ENCODE measurements at regions not wholly inside any gene's neighbourhood (a gene's known extent, or its start where the extent isn't known, plus 50 kb on each side); places are given as distances from the start of the nearest gene placed in this dataset.

- no peak for DNase-seq
Measured at GRCh38 chr19:29292562-29292961, 79.6 kb upstream of the UQCRFS1 start.

- no peak for DNase-seq
Measured at GRCh38 chr19:29293292-29293691, 80.3 kb upstream of the UQCRFS1 start.

DNA sequence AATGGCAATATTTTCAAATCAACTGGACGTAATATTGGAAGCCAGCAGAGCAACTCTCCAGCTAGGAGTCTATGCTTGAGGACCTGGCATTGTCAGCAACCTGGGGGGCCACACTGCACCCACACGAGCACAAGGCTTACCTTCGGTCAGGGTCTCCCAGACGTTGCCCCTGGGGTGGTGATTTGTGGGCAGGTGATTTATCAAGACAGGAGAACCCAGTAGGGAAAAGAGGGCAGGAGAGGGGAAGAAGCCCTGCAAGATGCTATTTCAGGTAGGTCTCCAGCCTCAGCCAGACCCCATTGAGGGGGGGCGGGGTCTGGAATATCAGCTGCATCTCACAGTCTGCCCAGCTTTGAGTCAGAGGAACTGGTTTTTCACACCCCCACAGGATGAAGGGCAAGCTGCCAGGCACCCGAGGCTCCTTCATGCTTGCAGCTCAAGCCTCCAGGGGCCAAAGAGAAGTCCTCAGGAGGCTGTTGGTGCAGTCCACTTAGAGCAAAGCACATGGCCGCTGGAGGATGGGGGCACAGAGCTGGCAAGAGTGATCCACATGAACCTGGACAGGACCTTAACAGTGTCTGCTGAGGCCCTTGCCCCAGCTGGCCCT, 80.9 kb upstream of the UQCRFS1 start:
- no peak for DNase-seq

DNA sequence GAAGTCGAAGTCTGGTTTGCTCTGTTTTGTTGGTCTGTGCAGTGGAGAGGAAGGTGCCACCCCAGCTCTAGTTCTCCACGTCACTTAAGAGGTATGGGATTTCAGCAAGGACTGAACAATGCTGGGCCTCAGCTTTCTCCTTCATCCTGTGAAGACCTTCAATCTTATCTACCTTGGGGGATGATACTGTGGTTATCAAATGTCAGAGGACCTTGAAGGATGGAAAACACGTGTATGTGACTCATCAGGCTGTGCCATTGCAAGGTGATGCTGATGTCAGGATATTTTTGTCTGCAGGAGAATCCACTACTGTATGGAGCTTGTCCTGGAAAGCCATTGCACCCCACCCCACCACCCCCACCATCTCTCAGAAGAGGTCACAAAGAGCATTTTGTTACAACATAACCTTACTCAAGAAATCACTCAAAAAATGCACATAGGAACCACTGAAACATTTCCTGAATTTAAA, 81.4 kb upstream of the UQCRFS1 start:
- no peak for DNase-seq

DNA sequence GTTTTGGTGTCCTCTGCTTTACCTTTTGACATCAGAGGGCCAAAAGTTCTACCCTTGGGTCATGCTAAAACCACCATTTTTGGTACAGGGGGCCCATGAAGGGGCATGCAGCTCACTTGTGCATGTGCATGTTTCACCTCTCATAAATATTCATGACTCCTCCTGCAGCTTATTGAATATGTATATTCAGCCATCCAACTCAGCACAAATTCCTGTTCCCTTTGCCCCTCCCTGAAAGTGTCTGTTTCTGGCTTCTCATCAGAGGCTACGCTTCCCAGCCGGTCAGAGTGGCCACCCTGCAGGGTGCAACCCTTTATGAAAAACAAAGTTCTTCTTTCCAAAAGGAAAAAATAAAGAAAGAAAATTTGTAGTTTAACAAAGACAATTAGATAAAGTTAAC, 82.3 kb upstream of the UQCRFS1 start:
- DNase-seq = no peak

DNA sequence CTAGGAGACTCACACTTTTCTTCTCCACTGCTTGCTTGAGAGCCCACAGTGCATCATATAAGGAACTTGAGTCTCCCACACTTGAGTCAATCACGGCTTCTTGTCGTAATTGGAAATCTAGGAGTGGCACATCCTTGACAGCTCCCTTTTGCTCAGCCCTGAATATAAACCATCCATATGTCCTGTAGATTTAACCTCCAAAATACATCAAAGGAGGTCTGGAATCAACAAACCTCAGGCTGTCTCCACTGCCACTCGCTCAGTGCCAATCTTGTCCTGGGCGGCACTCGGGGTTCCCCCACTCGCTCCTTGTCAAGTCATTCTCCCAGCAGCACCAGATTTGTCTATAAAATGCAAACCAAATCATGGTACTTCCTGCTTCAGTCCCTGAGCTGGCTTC, 84.4 kb upstream of the UQCRFS1 start:
- DNase-seq = no peak

- DNase-seq = peak; percentile 25
Measured at GRCh38 chr19:29299416-29300380, 86.7 kb upstream of the UQCRFS1 start.

- no peak for DNase-seq
Measured at GRCh38 chr19:29302002-29302928, 89.3 kb upstream of the UQCRFS1 start.

GRCh38 chr19:29303069-29303718, 90.2 kb upstream of the UQCRFS1 start:
- DNase-seq = no peak

DNA sequence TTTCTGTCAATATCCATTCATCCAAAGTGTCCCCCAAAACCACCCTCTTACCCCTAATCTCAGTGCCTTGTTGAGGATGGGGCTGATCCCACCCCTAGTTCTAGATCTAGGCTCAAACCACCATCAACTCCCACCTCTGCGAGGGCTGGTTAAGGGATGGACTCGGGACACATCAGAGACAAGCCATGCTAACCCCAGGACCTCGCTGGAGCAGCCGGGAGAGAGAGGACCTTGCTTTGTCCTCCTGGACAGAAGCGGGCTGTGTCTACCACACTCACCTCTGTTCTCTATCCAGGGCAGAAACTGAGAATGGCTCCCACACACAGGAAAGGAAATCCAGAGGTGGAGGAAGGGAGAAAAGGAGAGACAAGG, 90.8 kb upstream of the UQCRFS1 start:
- no peak for DNase-seq

DNA sequence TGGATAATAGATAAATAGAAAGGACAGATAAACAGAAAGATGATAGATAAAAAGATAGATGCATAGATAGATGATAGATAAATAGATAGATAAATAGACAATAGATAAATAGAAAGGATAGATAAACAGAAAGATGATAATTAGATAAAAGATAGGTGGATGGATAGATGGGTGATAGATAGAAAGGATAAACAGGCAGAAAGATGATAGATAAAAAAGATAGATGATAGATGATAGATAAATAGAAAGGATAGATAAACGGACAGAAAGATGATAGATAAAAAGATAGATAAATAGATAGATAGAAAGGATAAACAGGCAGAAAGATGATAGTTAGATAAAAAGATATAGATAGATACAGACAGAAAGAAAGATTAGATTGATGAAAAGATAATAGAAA, 92.3 kb upstream of the UQCRFS1 start:
- no peak for DNase-seq

GRCh38 chr19:29308977-29309590, 96.1 kb upstream of the UQCRFS1 start:
- DNase-seq = no peak

- DNase-seq = no peak
Measured at GRCh38 chr19:29309637-29310036, 96.7 kb upstream of the UQCRFS1 start.

- no peak for DNase-seq
Measured at GRCh38 chr19:29311191-29311790, 98.3 kb upstream of the UQCRFS1 start.

GRCh38 chr19:29315556-29316190, 102.7 kb upstream of the UQCRFS1 start:
- no peak for DNase-seq

DNA sequence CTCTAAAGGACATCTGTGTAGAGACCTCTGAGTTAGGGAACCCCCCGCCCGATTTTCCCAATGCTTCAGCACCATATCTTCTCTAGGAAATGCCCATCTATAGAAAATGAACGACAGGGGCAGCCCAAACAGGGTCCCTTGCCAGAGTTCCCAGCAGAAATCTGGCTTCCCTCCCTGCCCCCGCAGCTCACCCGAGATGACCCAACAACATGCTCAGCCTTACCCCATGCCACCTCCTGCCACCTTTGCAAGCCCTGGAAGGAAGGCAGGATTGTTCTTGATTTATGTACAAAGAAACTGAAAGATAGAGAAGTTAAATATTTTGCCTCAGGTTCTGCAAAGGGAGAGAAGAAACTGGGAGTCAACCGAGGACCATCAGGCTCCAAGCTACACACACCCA, 105.6 kb upstream of the UQCRFS1 start:
- no peak for DNase-seq

DNA sequence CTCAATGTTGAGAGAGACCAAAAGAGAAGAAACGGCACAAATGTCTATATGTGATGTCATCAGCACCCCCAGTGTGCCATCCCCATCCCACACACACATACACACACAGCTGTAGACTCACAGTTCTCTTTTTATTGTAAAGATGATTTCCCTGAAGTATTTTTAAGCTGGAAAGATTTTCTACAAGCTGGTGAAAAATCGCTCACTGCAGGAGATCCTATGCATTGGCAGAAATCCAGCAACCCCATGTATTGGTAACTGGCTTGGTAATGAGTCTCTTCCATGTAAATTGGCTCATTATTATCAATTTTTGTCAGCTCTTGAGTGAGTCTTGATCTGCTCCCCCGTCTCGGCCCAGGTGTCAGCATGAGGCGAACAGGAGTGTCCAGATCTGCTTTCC, 107.1 kb upstream of the UQCRFS1 start:
- no peak for DNase-seq

- DNase-seq = no peak
Measured at GRCh38 chr19:29320618-29321017, 107.7 kb upstream of the UQCRFS1 start.

DNA sequence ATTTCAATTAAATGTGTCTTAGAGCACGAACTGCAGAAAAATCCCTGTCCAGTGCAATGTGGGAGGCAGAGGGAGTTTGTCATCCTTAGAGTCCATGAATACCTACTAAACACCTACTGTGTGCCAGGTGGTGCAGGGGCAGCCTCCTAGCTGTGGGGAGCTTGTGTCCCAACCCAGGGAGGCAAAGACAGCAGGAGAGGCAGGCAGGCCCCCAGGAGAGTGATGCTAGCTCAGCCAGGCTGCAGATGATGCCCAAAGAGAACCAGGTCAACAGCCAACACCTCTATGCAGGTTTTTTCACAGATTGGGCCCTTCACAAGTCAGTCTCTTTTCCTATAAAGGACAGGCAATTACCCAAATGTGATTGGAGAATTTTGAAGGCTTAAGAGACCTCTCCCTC, 108.2 kb upstream of the UQCRFS1 start:
- DNase-seq = no peak

DNA sequence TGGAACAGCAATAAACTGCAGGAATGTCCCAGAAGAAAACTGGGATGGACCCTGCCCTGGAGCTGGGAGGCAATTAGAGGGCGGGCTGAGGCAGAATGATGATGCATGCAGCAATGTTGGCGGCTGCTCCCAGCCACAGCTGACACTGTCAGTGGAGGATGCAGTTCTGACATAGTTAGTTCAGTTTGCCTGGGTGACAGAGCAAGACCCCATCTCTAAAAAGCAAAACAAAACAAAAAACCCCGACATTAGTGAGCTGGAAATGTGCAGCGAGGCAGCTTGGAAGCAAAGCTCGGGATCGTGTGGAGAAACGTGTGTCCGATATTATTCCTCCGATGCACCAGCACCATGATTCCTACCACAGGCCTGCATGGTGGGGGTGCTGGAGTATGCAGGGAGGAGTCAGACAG, 110.1 kb upstream of the UQCRFS1 start:
- DNase-seq = no peak

All from muscle of arm (tissue), 1 donor.